Activated T-helper 1 cell treated with anti-CD3 and anti-CD28 coated beads, Interleukin-12 subunit alpha, Interleukin-12 subunit beta, Interleukin-2, Interleukin-4 antibody, amounts not matched to agents 30 ng/mL and 10 ng/mL and 1 ng/mL, durations not matched to agents 14 hours and 24 hours and 36 hours (primary cell): ENCODE measurements at regions not wholly inside any gene's neighbourhood (a gene's known extent, or its start where the extent isn't known, plus 50 kb on each side); places are given as distances from the start of the nearest gene placed in this dataset.

Experiments used
- DNase-seq: peaks from one replicate; pipeline ENCODE4 v3.0.0; 2021; ENCODE audit warnings: low spot score
- H3K27ac Mint-ChIP-seq: one replicate; pipeline ENCODE4 v1.8.0; 2021; ENCODE audit warnings: mild to moderate bottlenecking, mixed read lengths
- H3K27me3 Mint-ChIP-seq: one replicate; pipeline ENCODE4 v1.8.0; 2022; ENCODE audit warnings: mild to moderate bottlenecking, moderate library complexity, mixed read lengths; ENCODE audit not compliant: insufficient read depth
- H3K36me3 Mint-ChIP-seq: one replicate; pipeline ENCODE4 v1.8.0; 2021; ENCODE audit warnings: low read depth, mixed read lengths
- H3K4me1 Mint-ChIP-seq: one replicate; pipeline ENCODE4 v1.8.0; 2021; ENCODE audit warnings: low read depth, mixed read lengths
- H3K4me3 Mint-ChIP-seq: one replicate; pipeline ENCODE4 v1.8.0; 2021; ENCODE audit warnings: mild to moderate bottlenecking, moderate library complexity, mixed read lengths
- H3K9me3 Mint-ChIP-seq: one replicate; pipeline ENCODE4 v1.8.0; 2021; ENCODE audit warnings: mixed read lengths
- intact Hi-C: fragments of 100-400 bp; cut with micrococcal nuclease; formaldehyde crosslinking; loops from one replicate; pipeline ENCODE4 v1.15.1; 2024

DNA sequence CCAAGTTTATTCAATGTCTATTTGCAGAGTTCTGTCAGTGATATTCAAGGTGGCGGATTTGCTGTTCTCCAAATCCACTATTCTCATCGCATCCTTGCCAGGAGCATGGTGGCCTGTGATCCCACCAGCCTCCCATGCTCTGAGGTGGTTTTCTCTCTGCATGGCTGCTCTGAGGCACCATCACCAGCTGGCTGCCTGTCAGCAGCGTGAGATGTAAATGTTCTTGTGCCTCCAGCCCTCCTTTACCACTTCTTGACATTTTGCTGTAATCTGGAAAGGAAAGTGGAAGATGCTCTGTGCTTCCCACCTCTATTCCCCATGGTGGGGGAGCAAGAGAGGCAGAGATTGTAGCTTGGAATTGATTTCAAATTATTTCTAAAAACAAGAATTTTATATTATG lies 293.6 kb upstream of the SLC24A2 start:
- H3K27me3 Mint-ChIP-seq = peaks cover 4% of the 10 kb centered on the region
- no peaks in the 10 kb centered on the region for H3K9me3 Mint-ChIP-seq
- peaks cover 2% of the 10 kb centered on the region for H3K36me3 Mint-ChIP-seq
- H3K4me3 Mint-ChIP-seq = no peak overlapping the region
- intact Hi-C loops = no loop called here
- no peak for DNase-seq
- H3K4me1 Mint-ChIP-seq = no peaks in the 10 kb centered on the region
- no peak overlapping the region for H3K27ac Mint-ChIP-seq

DNA sequence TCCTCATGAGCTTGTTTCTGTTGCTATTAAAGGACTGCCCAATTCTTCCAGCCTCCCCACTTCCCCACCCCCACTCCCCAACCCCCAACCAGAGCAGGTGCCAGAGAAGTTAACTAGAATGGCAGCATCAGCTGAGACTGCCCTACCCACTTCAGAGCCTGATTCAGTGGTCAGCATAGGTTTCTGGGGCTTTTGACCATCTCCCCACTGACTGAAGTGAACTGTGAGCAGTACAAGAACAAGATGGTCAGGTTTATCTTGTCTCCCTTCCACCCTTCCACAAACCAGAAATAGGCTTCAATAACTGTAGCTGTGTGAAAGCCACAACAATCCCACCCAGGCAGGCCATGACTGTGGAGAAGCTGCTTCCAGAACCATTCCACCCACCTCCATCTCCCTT lies 289.4 kb upstream of the SLC24A2 start:
- intact Hi-C loops = no loop called here
- Mint-ChIP-seq H3K4me3 (no peak overlapping the region), H3K9me3 (peaks cover 5% of the 10 kb centered on the region), H3K27ac (no peak overlapping the region), H3K27me3 (no peaks in the 10 kb centered on the region), H3K36me3 (peaks cover 2% of the 10 kb centered on the region), H3K4me1 (no peaks in the 10 kb centered on the region)
- no peak for DNase-seq

DNA sequence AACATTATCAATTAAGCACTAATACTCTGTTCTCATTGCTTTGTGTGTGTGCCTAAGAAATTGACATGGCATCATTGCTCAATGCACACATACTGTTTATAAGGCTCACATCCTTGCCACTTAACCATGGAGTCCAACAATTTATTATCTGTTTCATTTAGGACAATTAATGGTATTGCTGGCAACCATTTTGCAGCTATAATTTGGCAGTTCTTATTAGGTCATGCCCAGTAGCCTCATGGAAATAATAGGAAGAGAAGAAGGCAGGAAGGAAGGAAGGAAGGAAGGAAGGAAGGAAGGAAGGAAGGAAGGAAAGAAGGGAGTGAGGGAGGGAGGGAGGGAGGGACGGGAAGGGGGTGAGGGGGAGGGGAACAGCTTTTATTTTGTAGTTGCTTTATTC lies 285.5 kb upstream of the SLC24A2 start:
- H3K27me3 Mint-ChIP-seq = no peaks in the 10 kb centered on the region
- DNase-seq = no peak
- H3K4me3 Mint-ChIP-seq = no peak overlapping the region
- no peak overlapping the region for H3K27ac Mint-ChIP-seq
- intact Hi-C loops = no loop called here
- H3K4me1 Mint-ChIP-seq = no peaks in the 10 kb centered on the region
- peaks cover 5% of the 10 kb centered on the region for H3K9me3 Mint-ChIP-seq
- peaks cover 2% of the 10 kb centered on the region for H3K36me3 Mint-ChIP-seq

DNA sequence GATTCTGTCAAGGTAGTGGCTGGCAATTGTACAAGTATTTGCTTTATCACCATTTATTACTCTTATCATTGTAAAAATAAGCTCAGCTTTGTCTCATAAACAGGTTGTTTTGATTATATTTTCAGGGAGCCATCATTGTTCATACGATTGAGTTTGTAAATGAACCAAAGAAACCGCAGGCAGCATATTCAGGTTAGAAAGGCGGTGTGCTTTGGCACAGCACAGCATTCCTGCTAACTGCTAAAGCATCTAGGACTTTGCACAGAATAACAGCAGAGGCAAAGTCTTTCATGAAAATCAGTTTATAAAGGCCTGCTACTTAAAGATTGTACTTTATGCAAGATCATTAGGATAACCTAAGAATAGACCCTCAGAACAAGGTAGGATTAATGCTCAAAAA lies 281.5 kb upstream of the SLC24A2 start:
- no peak overlapping the region for H3K4me3 Mint-ChIP-seq
- H3K9me3 Mint-ChIP-seq = peaks cover 5% of the 10 kb centered on the region
- H3K27ac Mint-ChIP-seq = no peak overlapping the region
- intact Hi-C loops = no loop called here
- no peak for DNase-seq
- no peaks in the 10 kb centered on the region for H3K36me3 Mint-ChIP-seq
- H3K27me3 Mint-ChIP-seq = no peaks in the 10 kb centered on the region
- H3K4me1 Mint-ChIP-seq = peaks cover 6% of the 10 kb centered on the region

DNA sequence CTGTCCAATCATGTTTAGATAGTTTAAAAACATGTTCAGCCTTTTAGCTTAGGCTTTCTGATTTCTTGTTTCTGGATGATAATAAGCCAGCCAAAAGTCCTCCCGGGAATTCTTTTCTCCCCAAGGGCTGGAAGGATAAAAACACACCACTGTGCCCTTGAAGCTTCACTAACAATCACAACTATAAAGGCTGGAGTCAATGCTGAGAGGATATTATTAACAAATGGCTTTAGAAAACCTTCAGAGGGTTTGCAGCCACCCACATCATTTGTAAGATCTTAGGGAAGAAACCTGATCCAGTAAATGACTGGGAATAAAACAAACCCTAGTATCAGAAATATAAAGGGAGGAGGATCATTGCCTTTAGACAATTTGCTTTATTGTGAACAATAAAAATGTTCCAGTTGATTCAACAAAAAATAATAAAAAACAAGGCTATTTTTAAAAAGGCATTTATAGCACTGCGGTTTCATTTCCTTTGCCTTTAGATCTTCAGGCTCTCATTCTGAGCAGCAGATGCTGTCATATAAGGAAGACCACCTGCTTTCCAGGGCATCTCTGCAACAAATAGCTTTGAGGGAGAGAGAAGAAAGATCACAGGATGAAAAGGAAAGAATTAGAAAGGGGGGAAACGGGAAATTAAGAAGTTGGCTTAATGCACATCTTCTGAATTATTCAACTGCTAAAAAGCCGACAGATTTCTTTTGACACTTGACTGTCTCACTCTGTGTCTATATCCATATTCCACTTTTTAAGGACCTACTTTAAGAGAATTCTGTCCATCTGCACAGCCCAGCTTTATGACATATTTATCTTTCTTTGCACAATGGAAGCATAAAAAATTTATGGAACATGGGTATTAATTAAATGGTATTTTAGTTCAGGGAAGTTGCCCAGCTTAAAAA lies 277.2 kb upstream of the SLC24A2 start:
- H3K36me3 Mint-ChIP-seq = no peaks in the 10 kb centered on the region
- peaks cover 6% of the 10 kb centered on the region for H3K4me1 Mint-ChIP-seq
- intact Hi-C loops = no loop called here
- DNase-seq = no peak
- no peaks in the 10 kb centered on the region for H3K9me3 Mint-ChIP-seq
- H3K27me3 Mint-ChIP-seq = no peaks in the 10 kb centered on the region
- no peak overlapping the region for H3K27ac Mint-ChIP-seq
- no peak overlapping the region for H3K4me3 Mint-ChIP-seq

DNA sequence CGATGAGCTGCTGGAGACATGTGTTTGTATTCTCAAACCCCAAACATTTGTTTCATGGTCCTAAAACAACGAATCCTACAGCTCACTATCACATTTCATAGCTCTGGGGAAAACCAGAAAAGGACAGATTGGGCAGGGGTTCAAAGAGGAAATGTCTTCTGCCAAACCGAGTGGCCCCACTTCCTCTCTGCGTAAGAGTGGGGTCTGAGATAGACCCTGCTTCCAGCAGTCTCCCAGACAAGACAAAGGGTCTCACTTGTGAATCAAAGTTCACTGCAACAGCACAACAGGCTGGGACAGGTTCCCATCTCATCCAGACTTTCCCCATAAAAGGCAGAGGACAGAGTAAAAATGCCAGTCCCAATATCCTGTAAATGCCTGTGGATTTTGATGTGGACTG lies 276.2 kb upstream of the SLC24A2 start:
- no peak overlapping the region for H3K27ac Mint-ChIP-seq
- H3K4me3 Mint-ChIP-seq = no peak overlapping the region
- no peaks in the 10 kb centered on the region for H3K36me3 Mint-ChIP-seq
- intact Hi-C loops = no loop called here
- no peak for DNase-seq
- no peaks in the 10 kb centered on the region for H3K27me3 Mint-ChIP-seq
- no peaks in the 10 kb centered on the region for H3K9me3 Mint-ChIP-seq
- H3K4me1 Mint-ChIP-seq = peaks cover 6% of the 10 kb centered on the region

DNA sequence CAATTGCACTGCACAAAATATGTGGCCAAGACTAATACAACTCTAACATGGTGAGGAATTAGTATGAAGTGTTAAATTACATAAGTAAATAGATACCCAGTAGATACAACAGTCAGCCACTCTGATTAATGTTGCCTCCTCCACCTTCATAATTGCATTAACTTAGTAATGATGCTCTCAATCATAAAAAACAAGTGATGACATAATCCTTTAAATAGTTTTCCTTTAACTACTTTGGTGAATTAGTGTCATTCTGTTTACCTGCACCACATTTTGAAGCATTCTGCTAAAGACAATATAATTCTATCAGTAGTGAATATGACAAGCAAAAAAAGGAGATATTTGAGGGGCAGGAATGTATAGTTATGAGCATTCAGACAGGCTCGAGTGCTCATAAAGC lies 265.9 kb upstream of the SLC24A2 start:
- intact Hi-C loops = no loop called here
- DNase-seq = no peak
- H3K36me3 Mint-ChIP-seq = no peaks in the 10 kb centered on the region
- peaks cover 2% of the 10 kb centered on the region for H3K27me3 Mint-ChIP-seq
- no peaks in the 10 kb centered on the region for H3K9me3 Mint-ChIP-seq
- no peak overlapping the region for H3K27ac Mint-ChIP-seq
- H3K4me3 Mint-ChIP-seq = no peak overlapping the region
- no peaks in the 10 kb centered on the region for H3K4me1 Mint-ChIP-seq

DNA sequence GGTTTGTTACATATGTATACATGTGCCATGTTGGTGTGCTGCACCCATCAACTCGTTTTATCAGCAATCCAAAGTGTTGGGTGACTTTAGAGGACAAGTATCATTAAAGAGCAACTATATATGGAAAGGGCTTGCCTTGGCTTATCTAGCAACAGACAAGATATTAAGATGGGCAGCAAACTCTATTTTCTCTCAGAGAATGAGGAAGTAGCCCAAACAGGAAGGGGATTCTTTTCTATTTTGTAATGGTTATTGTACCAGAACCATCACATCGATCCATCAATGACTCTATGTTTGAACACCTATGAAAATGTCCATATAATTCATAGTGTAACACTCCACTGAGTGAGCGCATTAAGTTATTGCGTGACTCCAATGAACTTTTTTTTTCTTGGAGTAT lies 260.1 kb upstream of the SLC24A2 start:
- intact Hi-C loops = no loop called here
- H3K36me3 Mint-ChIP-seq = no peaks in the 10 kb centered on the region
- DNase-seq = no peak
- H3K27me3 Mint-ChIP-seq = no peaks in the 10 kb centered on the region
- peaks cover 24% of the 10 kb centered on the region for H3K4me1 Mint-ChIP-seq
- no peak overlapping the region for H3K4me3 Mint-ChIP-seq
- no peak overlapping the region for H3K27ac Mint-ChIP-seq
- H3K9me3 Mint-ChIP-seq = no peaks in the 10 kb centered on the region

DNA sequence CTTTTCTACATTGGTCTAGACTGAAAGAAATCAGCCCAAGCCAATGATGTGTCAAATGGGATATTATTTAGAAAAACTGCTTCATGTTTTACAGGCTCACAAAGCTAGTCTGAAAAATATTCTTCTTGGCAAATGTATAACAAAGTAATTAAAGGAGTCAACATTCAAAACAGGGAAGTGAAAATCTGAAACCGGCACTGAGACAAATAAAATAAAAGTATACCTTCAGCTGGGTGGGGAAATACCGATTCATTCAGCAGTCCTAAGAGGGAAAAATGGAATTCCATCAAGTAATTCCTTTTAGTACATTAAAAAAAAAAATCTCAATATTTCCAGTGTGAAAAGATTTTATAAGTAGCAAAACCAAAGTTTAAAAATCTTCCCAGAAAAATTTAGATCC lies 259.6 kb upstream of the SLC24A2 start:
- Mint-ChIP-seq H3K4me3 (no peak overlapping the region), H3K9me3 (no peaks in the 10 kb centered on the region), H3K27ac (no peak overlapping the region), H3K36me3 (no peaks in the 10 kb centered on the region), H3K4me1 (peaks cover 29% of the 10 kb centered on the region), H3K27me3 (no peaks in the 10 kb centered on the region)
- intact Hi-C loops = no loop called here
- DNase-seq = no peak

DNA sequence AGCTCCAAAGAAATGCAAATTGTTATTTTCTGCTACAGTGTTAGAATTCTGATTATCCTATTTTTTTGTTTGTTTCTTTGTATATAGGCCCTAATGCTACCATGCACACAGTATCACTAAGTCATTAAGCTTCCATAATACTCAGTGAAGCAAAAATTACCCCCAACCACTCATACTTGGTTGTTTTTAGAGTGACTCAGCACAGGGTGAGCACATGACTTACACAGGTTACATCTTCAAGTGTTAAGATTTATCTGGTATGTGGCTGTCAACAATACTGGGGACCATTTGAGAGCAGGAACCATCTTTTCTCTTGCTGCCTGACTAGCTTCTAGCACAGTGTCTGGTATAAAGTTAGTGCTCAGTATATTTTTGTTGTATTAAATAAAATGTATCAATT lies 255.8 kb upstream of the SLC24A2 start:
- no peak overlapping the region for H3K4me3 Mint-ChIP-seq
- H3K4me1 Mint-ChIP-seq = peaks cover 45% of the 10 kb centered on the region
- H3K27me3 Mint-ChIP-seq = no peaks in the 10 kb centered on the region
- no peaks in the 10 kb centered on the region for H3K9me3 Mint-ChIP-seq
- no peaks in the 10 kb centered on the region for H3K36me3 Mint-ChIP-seq
- intact Hi-C loops = loop anchor here (5.0 kb wide), 5 partner anchors 97 to 638 kb away; partner anchors contain the start of genes FOCAD and MLLT3
- no peak overlapping the region for H3K27ac Mint-ChIP-seq
- no peak for DNase-seq

DNA sequence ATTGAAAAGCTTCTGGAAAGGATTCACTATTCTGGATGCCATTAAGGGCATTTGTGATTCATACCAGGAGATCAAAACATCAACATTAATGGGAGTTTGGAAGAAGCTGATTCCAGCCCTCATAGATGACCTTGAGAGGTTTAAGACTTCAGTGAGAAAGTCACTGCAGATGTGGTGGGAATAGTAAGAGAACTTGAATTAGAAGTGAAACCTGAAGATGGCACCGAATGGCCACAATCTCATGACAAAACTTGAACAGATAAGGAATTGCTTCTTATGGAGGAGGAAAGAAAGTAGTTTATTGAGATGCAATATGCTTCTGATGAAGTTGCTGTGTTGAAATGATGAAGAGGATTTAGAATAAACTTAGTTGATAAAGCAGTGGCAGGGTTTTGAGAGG lies 254.6 kb upstream of the SLC24A2 start:
- Mint-ChIP-seq H3K9me3 (no peaks in the 10 kb centered on the region), H3K4me3 (peak overlapping the region; percentile 78), H3K36me3 (no peaks in the 10 kb centered on the region), H3K27ac (peak overlapping the region; percentile 79), H3K27me3 (no peaks in the 10 kb centered on the region), H3K4me1 (peaks cover 45% of the 10 kb centered on the region)
- intact Hi-C loops = loop anchor here (1.0 to 5.0 kb wide), 9 partner anchors 44 to 639 kb away; partner anchors contain the start of genes FOCAD and MLLT3
- no peak for DNase-seq

DNA sequence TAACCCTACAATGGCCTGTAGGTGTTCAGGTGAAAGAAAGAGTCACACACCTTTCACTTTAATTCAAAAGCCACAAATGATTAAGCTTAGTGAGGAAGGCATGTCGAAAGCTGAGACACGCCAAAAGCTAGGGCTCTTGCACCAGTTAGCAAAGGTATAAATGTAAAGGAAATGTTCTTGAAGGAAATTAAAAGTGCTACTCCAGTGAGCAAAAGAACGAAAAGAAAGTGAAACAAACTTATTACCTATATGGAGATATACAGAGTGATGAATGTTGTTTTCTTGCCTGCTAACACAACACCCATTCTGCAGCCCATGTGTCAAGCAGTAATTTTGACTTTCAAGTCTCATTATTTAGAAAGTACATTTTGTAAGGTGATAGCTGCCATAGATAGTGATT lies 254.2 kb upstream of the SLC24A2 start:
- H3K4me1 Mint-ChIP-seq = peaks cover 45% of the 10 kb centered on the region
- H3K27ac Mint-ChIP-seq = peak overlapping the region; percentile 79
- DNase-seq = no peak
- H3K27me3 Mint-ChIP-seq = no peaks in the 10 kb centered on the region
- intact Hi-C loops = loop anchor here (1.0 to 5.0 kb wide), 9 partner anchors 44 to 639 kb away; partner anchors contain the start of genes FOCAD and MLLT3
- H3K36me3 Mint-ChIP-seq = no peaks in the 10 kb centered on the region
- no peaks in the 10 kb centered on the region for H3K9me3 Mint-ChIP-seq
- H3K4me3 Mint-ChIP-seq = peak overlapping the region; percentile 78

DNA sequence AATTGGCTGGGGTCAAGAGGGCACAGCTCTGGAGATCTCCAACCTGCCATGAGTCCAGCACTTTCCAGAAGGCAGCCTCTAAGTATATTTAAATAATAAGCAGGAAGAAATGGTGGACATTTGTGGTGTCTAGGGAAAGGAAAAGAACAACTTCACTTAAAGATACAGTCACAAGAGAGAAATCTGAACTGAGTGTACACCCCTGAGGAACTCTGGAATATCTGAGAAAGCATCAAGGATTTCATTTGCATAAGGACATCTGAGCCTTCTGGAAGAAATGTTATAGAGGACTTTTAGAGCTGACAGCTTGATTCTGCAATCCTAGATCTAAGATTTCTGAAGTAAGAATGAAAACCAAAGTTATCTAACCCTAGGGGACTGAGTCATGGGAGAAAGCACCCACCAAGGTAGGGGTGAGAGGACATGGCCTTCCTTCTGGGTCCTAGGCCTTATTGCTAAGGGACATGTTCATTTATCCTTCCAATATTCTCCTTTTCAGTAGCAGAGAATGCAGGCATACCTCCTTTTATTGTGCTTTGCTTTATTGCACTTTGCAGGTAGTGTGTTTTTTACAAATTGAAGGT lies 253.4 kb upstream of the SLC24A2 start:
- Mint-ChIP-seq H3K27ac (peak overlapping the region; percentile 79), H3K27me3 (no peaks in the 10 kb centered on the region), H3K4me3 (no peak overlapping the region), H3K36me3 (no peaks in the 10 kb centered on the region), H3K9me3 (no peaks in the 10 kb centered on the region), H3K4me1 (peaks cover 45% of the 10 kb centered on the region)
- intact Hi-C loops = loop anchor here (2.0 to 5.0 kb wide), 7 partner anchors 67 to 640 kb away; partner anchors contain the start of genes FOCAD and MLLT3
- DNase-seq = no peak
